Thyroid gland (tissue), 4 donors: ENCODE measurements at regions not wholly inside any gene's neighbourhood (a gene's known extent, or its start where the extent isn't known, plus 50 kb on each side); places are given as distances from the start of the nearest gene placed in this dataset.

Source experiments
- CTCF ChIP-seq, 6 experiments: fragments of 200-600 bp in 3 of 6; fragments of 450-650 bp in 3 of 6; sonication (generic) in 3 of 6; IDR thresholded peaks; one replicate each; pipeline ENCODE4 v1.5.1; 2016 to 2019; ENCODE audit warnings: antibody characterized with exemption in 6 of 6, mild to moderate bottlenecking in 2 of 6, inconsistent platforms in 1 of 6, moderate library complexity in 1 of 6
- POLR2A ChIP-seq, 2 donors: fragments of 450-650 bp; IDR thresholded peaks; one replicate each; pipeline ENCODE4 v1.6.1; 2017; ENCODE audit warnings: antibody characterized with exemption in 2 of 2, mild to moderate bottlenecking in 2 of 2, moderate library complexity in 1 of 2

GRCh38 chr19:5214371-5214770, 126.2 kb downstream of the PTPRS start:
- TF ChIP-seq CTCF (IDR thresholded peaks at IDR 0.05) (no peak), POLR2A (IDR thresholded peaks at IDR 0.05) (no peak)
